ENCODE measurements at regions not wholly inside any gene's neighbourhood (a gene's known extent, or its start where the extent isn't known, plus 50 kb on each side); places are given as distances from the start of the nearest gene placed in this dataset.

- Histone ChIP-seq H3K36me3 (ENCODE audit: control insufficient read depth in 2 of 2, insufficient read depth in 2 of 2, low read length in 1 of 2) (no peaks in the 10 kb centered on the region), H3K4me3 (ENCODE audit: low read depth in 1 of 2, low read length in 2 of 2) (no peak overlapping the region), H3K9me3 (ENCODE audit: control insufficient read depth in 2 of 2, insufficient read depth in 1 of 2, low read depth in 1 of 2, low read length in 1 of 2) (no peaks in the 10 kb centered on the region), H3K4me1 (ENCODE audit: control insufficient read depth in 2 of 2, insufficient read depth in 2 of 2, low read length in 1 of 2) (no peaks in the 10 kb centered on the region), H3K27me3 (ENCODE audit: control insufficient read depth in 1 of 2, insufficient read depth in 2 of 2, low read length in 2 of 2) (no peaks in the 10 kb centered on the region), H3K27ac (ENCODE audit: low read depth in 2 of 2, low read length in 1 of 2) (no peak overlapping the region)
- WGBS, 2 donors, result 86 to 89% methylated on average over 2 of the region's 2 CpGs
Observed at GRCh38 chr2:181341855-181342600, 115.2 kb upstream of the ITGA4 start.

DNA sequence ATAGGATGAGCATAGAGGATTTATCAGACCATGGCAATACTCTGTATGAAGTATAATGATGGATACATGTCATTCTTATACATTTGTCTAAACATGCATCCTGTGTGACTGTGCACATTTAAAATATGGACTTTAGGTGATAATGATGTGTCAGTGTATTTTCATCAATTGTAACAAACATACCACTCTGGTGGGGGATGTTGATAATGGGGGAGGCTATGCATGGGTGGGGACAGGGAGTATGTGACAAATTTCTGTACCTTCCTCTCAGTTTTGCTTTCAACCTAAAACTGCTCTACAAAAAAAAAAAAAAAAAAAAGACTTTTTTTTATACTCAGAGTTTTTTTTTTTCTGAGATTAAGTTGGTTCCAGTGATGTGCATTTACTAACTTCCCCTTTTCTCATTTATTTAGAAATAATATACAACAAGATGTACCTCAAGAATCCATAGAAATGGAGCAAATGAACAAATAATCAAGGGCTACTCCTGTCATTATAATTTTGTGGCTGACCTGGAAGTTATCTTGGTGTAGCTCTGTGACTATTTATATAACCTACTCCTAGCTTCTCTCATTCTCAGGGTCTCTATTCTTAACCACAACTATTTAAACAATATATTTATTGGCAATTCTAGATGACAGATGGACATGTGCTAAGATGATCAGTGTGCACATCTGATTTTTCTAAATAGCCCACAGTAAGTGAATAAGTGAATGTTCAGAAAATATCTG, 108.9 kb upstream of the ITGA4 start:
- Histone ChIP-seq H3K27ac (ENCODE audit: low read depth in 2 of 2, low read length in 1 of 2) (no peak overlapping the region), H3K4me3 (ENCODE audit: low read depth in 1 of 2, low read length in 2 of 2) (no peak overlapping the region), H3K9me3 (ENCODE audit: control insufficient read depth in 2 of 2, insufficient read depth in 1 of 2, low read depth in 1 of 2, low read length in 1 of 2) (no peaks in the 10 kb centered on the region), H3K4me1 (ENCODE audit: control insufficient read depth in 2 of 2, insufficient read depth in 2 of 2, low read length in 1 of 2) (no peaks in the 10 kb centered on the region), H3K36me3 (ENCODE audit: control insufficient read depth in 2 of 2, insufficient read depth in 2 of 2, low read length in 1 of 2) (no peaks in the 10 kb centered on the region), H3K27me3 (ENCODE audit: control insufficient read depth in 1 of 2, insufficient read depth in 2 of 2, low read length in 2 of 2) (no peaks in the 10 kb centered on the region)

DNA sequence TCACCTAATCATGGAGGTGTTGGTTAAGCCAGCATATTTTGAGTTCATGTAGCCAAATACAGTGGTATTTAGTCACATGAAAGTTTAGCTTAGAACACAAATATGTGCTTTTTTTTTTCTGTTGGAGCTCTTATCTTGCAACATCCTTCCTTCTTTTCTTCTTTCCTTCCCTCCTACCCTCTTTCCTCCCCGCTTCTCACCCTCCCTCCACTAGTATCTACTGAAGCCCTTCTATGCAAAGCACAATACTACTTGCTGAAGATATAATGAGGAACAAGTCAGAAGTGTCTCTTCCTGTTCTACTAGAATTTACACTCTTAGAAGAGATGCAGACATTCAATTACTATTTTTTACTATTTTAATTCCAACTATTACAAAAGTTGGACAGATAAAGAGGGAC, 105.0 kb upstream of the ITGA4 start:
- no peak overlapping the region for H3K27ac ChIP-seq (ENCODE audit: low read depth in 2 of 2, low read length in 1 of 2)
- WGBS, 2 donors, result 75 to 79% methylated on average over 1 of the region's 1 CpG
- no peaks in the 10 kb centered on the region for H3K27me3 ChIP-seq (ENCODE audit: control insufficient read depth in 1 of 2, insufficient read depth in 2 of 2, low read length in 2 of 2)
- no peak overlapping the region for H3K4me3 ChIP-seq (ENCODE audit: low read depth in 1 of 2, low read length in 2 of 2)
- no peaks in the 10 kb centered on the region for H3K36me3 ChIP-seq (ENCODE audit: control insufficient read depth in 2 of 2, insufficient read depth in 2 of 2, low read length in 1 of 2)
- H3K9me3 ChIP-seq (ENCODE audit: control insufficient read depth in 2 of 2, insufficient read depth in 1 of 2, low read depth in 1 of 2, low read length in 1 of 2), result no peaks in the 10 kb centered on the region
- H3K4me1 ChIP-seq (ENCODE audit: control insufficient read depth in 2 of 2, insufficient read depth in 2 of 2, low read length in 1 of 2), result no peaks in the 10 kb centered on the region

DNA sequence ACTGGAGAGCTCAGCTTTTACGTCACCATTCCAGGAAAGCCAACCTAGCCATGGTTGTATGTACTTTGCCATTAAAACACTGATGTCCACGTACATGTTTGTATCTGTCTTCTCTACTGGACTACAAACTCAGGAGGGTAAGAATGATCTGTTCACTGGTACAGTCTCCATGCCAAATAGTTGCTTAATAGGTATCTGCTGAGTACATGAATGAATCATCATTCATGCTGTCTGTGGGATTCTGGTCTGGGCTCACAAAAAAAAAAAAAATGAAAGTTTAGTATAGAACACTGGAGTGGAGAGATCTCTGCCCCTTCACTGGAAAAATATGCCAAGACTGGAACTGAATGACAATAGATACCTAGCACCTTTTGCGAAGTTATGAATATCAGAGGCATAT, 102.6 kb upstream of the ITGA4 start:
- Histone ChIP-seq H3K27ac (ENCODE audit: low read depth in 2 of 2, low read length in 1 of 2) (no peak overlapping the region), H3K9me3 (ENCODE audit: control insufficient read depth in 2 of 2, insufficient read depth in 1 of 2, low read depth in 1 of 2, low read length in 1 of 2) (no peaks in the 10 kb centered on the region), H3K4me3 (ENCODE audit: low read depth in 1 of 2, low read length in 2 of 2) (no peak overlapping the region), H3K27me3 (ENCODE audit: control insufficient read depth in 1 of 2, insufficient read depth in 2 of 2, low read length in 2 of 2) (no peaks in the 10 kb centered on the region), H3K4me1 (ENCODE audit: control insufficient read depth in 2 of 2, insufficient read depth in 2 of 2, low read length in 1 of 2) (no peaks in the 10 kb centered on the region), H3K36me3 (ENCODE audit: control insufficient read depth in 2 of 2, insufficient read depth in 2 of 2, low read length in 1 of 2) (no peaks in the 10 kb centered on the region)
- 86 to 88% methylated on average over 3 of the region's 3 CpGs for WGBS, 2 donors

DNA sequence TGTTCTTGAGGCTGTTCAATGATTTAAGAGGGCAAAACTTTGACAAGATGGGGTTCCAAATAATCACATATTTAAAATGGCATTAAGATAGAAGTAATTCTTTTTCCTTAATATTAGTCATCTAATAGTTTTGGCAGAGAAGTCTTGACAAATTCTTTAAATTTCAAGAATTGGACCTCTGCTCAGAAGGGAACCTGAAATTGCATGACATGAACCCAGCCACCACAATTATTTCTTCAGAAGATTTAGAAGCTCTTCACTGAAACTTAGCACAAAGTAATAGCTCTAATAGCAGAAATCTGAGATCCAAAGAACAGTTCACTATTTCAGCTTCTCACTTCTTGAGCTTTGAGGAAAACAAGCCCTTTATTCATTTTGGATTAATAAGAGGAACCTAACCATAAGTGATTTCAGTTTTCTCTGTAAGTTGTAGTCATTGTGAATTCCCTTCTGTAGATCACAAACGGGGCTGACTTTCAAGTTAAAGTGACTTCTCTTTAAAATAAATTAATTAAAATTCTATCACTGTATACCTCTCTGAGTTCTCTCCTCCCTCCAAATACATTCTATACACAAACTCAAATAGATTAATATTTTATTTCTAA, 100.6 kb upstream of the ITGA4 start:
- no peaks in the 10 kb centered on the region for H3K9me3 ChIP-seq (ENCODE audit: control insufficient read depth in 2 of 2, insufficient read depth in 1 of 2, low read depth in 1 of 2, low read length in 1 of 2)
- H3K27me3 ChIP-seq (ENCODE audit: control insufficient read depth in 1 of 2, insufficient read depth in 2 of 2, low read length in 2 of 2), result no peaks in the 10 kb centered on the region
- no peak overlapping the region for H3K4me3 ChIP-seq (ENCODE audit: low read depth in 1 of 2, low read length in 2 of 2)
- H3K36me3 ChIP-seq (ENCODE audit: control insufficient read depth in 2 of 2, insufficient read depth in 2 of 2, low read length in 1 of 2), result no peaks in the 10 kb centered on the region
- H3K4me1 ChIP-seq (ENCODE audit: control insufficient read depth in 2 of 2, insufficient read depth in 2 of 2, low read length in 1 of 2), result no peaks in the 10 kb centered on the region
- WGBS, 2 donors, result 73 to 79% methylated on average over 1 of the region's 1 CpG
- H3K27ac ChIP-seq (ENCODE audit: low read depth in 2 of 2, low read length in 1 of 2), result no peak overlapping the region

DNA sequence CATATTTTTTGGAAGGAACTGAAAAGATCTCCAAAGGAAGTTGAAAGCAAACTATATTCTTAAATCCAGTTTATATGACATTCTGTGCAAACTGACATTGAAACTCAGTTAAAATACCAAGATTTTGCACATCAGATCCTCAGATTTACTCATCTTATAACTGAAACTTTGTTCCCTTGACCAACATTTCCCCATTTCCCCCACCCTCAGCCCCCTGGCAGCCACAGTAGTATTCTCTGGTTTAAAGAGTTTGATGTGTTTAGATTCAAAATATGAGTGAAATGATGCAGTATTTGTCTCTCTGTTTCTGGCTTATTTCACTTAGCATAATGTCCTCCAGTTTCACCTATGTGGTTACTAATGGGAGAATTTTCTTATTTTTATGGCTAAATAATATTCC, 99.2 kb upstream of the ITGA4 start:
- H3K36me3 ChIP-seq (ENCODE audit: control insufficient read depth in 2 of 2, insufficient read depth in 2 of 2, low read length in 1 of 2), result no peaks in the 10 kb centered on the region

GRCh38 chr2:181362561-181362960, 94.6 kb upstream of the ITGA4 start:
- Histone ChIP-seq H3K36me3 (ENCODE audit: control insufficient read depth in 2 of 2, insufficient read depth in 2 of 2, low read length in 1 of 2) (no peaks in the 10 kb centered on the region), H3K4me3 (ENCODE audit: low read depth in 1 of 2, low read length in 2 of 2) (no peak overlapping the region), H3K4me1 (ENCODE audit: control insufficient read depth in 2 of 2, insufficient read depth in 2 of 2, low read length in 1 of 2) (no peaks in the 10 kb centered on the region), H3K27me3 (ENCODE audit: control insufficient read depth in 1 of 2, insufficient read depth in 2 of 2, low read length in 2 of 2) (no peaks in the 10 kb centered on the region), H3K9me3 (ENCODE audit: control insufficient read depth in 2 of 2, insufficient read depth in 1 of 2, low read depth in 1 of 2, low read length in 1 of 2) (no peaks in the 10 kb centered on the region), H3K27ac (ENCODE audit: low read depth in 2 of 2, low read length in 1 of 2) (no peak overlapping the region)
- 85 to 94% methylated on average over 3 of the region's 3 CpGs for WGBS, 2 donors

More for the DNA sequence above, 99.2 kb upstream of the ITGA4 start:
- no peaks in the 10 kb centered on the region for H3K4me1 ChIP-seq (ENCODE audit: control insufficient read depth in 2 of 2, insufficient read depth in 2 of 2, low read length in 1 of 2)
- H3K27me3 ChIP-seq (ENCODE audit: control insufficient read depth in 1 of 2, insufficient read depth in 2 of 2, low read length in 2 of 2), result no peaks in the 10 kb centered on the region
- H3K4me3 ChIP-seq (ENCODE audit: low read depth in 1 of 2, low read length in 2 of 2), result no peak overlapping the region
- H3K27ac ChIP-seq (ENCODE audit: low read depth in 2 of 2, low read length in 1 of 2), result no peak overlapping the region
- no peaks in the 10 kb centered on the region for H3K9me3 ChIP-seq (ENCODE audit: control insufficient read depth in 2 of 2, insufficient read depth in 1 of 2, low read depth in 1 of 2, low read length in 1 of 2)

DNA sequence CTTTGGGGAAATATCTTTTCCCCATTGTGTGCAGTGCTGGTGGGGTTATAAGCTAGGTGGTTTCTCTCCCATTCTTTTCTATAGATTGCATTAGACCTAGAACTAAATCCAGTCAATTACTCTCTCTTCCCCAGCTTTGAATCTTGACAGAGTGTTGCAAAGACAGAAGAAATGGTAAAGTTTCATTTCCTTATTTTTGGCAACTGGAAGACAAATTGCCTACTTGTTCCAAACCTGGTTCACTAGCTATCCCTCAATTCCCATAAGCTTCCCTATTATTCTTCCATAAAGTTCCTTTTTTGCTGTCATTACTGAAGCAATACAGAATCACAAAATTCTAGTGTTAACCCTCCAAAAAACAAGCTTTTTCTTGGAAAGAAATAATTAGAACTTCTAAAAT, 94.0 kb upstream of the ITGA4 start:
- Histone ChIP-seq H3K4me1 (ENCODE audit: control insufficient read depth in 2 of 2, insufficient read depth in 2 of 2, low read length in 1 of 2) (no peaks in the 10 kb centered on the region), H3K36me3 (ENCODE audit: control insufficient read depth in 2 of 2, insufficient read depth in 2 of 2, low read length in 1 of 2) (no peaks in the 10 kb centered on the region), H3K27ac (ENCODE audit: low read depth in 2 of 2, low read length in 1 of 2) (no peak overlapping the region), H3K27me3 (ENCODE audit: control insufficient read depth in 1 of 2, insufficient read depth in 2 of 2, low read length in 2 of 2) (no peaks in the 10 kb centered on the region), H3K4me3 (ENCODE audit: low read depth in 1 of 2, low read length in 2 of 2) (no peak overlapping the region), H3K9me3 (ENCODE audit: control insufficient read depth in 2 of 2, insufficient read depth in 1 of 2, low read depth in 1 of 2, low read length in 1 of 2) (no peaks in the 10 kb centered on the region)

GRCh38 chr2:181364492-181365170, 92.6 kb upstream of the ITGA4 start:
- no peak overlapping the region for H3K4me3 ChIP-seq (ENCODE audit: low read depth in 1 of 2, low read length in 2 of 2)
- no peaks in the 10 kb centered on the region for H3K36me3 ChIP-seq (ENCODE audit: control insufficient read depth in 2 of 2, insufficient read depth in 2 of 2, low read length in 1 of 2)
- H3K9me3 ChIP-seq (ENCODE audit: control insufficient read depth in 2 of 2, insufficient read depth in 1 of 2, low read depth in 1 of 2, low read length in 1 of 2), result no peaks in the 10 kb centered on the region
- no peaks in the 10 kb centered on the region for H3K4me1 ChIP-seq (ENCODE audit: control insufficient read depth in 2 of 2, insufficient read depth in 2 of 2, low read length in 1 of 2)
- WGBS, 2 donors, result 85 to 89% methylated on average over 8 of the region's 8 CpGs
- H3K27ac ChIP-seq (ENCODE audit: low read depth in 2 of 2, low read length in 1 of 2), result no peak overlapping the region
- no peaks in the 10 kb centered on the region for H3K27me3 ChIP-seq (ENCODE audit: control insufficient read depth in 1 of 2, insufficient read depth in 2 of 2, low read length in 2 of 2)

Measured in esophagus (tissue), 2 donors.